Suprapubic skin (tissue), 4 donors: ENCODE measurements at regions not wholly inside any gene's neighbourhood (a gene's known extent, or its start where the extent isn't known, plus 50 kb on each side); places are given as distances from the start of the nearest gene placed in this dataset.

Source experiments
- DNase-seq, 2 donors: peaks; one replicate each; pipeline ENCODE4 v3.0.0-alpha.2; 2019; ENCODE audit warnings: low spot score in 2 of 2
- H3K27ac ChIP-seq: fragments of 200-600 bp; sonication (generic); one replicate; pipeline ENCODE4 v1.5.1; 2019
- H3K27me3 ChIP-seq: fragments of 200-600 bp; sonication (generic); one replicate; pipeline ENCODE4 v1.5.1; 2019
- H3K36me3 ChIP-seq: fragments of 200-600 bp; sonication (generic); one replicate; pipeline ENCODE4 v1.5.1; 2019
- H3K4me1 ChIP-seq: fragments of 200-600 bp; sonication (generic); one replicate; pipeline ENCODE4 v1.5.1; 2019
- H3K4me3 ChIP-seq: fragments of 200-600 bp; sonication (generic); one replicate; pipeline ENCODE4 v1.5.1; 2019; ENCODE audit warnings: mild to moderate bottlenecking
- H3K9me3 ChIP-seq: fragments of 200-600 bp; sonication (generic); one replicate; pipeline ENCODE4 v1.5.1; 2019
- CTCF ChIP-seq, 2 donors: fragments of 200-600 bp in 1 of 2; fragments of 450-650 bp in 1 of 2; sonication (generic) in 1 of 2; IDR thresholded peaks; one replicate each; pipeline ENCODE4 v1.5.1; 2016 to 2019; ENCODE audit warnings: antibody characterized with exemption in 2 of 2, mild to moderate bottlenecking in 1 of 2, moderate library complexity in 1 of 2
- EP300 ChIP-seq: sonication (generic); formaldehyde crosslinking; IDR thresholded peaks from one replicate; pipeline ENCODE4 v1.6.1; 2017; ENCODE audit warnings: antibody characterized with exemption
- POLR2A ChIP-seq, 2 donors: fragments of 450-650 bp; IDR thresholded peaks; one replicate each; pipeline ENCODE4 v1.6.1; 2017; ENCODE audit warnings: antibody characterized with exemption in 2 of 2, mild to moderate bottlenecking in 2 of 2, moderate library complexity in 2 of 2
- POLR2AphosphoS5 ChIP-seq, 3 donors: sonication (generic); formaldehyde crosslinking; IDR thresholded peaks; one replicate each; pipeline ENCODE4 v1.6.1; 2017; ENCODE audit warnings: antibody characterized with exemption in 3 of 3
- WGBS: methylation state at CpG from one replicate; pipeline ENCODE4 v1.1.5; 2018; 5-methylcytosine and 5-hydroxymethylcytosine counted together

GRCh38 chr11:19328586-19329311 lies 88.0 kb upstream of the E2F8 start:
- WGBS: 70% methylated on average over 8 of the region's 8 CpGs
- DNase-seq: no peak
- Histone ChIP-seq H3K27me3 (no peaks in the 10 kb centered on the region), H3K9me3 (no peaks in the 10 kb centered on the region), H3K4me3 (no peak overlapping the region), H3K4me1 (no peaks in the 10 kb centered on the region), H3K36me3 (no peaks in the 10 kb centered on the region), H3K27ac (no peak overlapping the region)
- TF ChIP-seq POLR2A (IDR thresholded peaks at IDR 0.05): no peak
- no peak for TF ChIP-seq CTCF (IDR thresholded peaks at IDR 0.05)
- no peak for TF ChIP-seq EP300
- no peak for TF ChIP-seq POLR2AphosphoS5 (IDR thresholded peaks at IDR 0.05)

DNA sequence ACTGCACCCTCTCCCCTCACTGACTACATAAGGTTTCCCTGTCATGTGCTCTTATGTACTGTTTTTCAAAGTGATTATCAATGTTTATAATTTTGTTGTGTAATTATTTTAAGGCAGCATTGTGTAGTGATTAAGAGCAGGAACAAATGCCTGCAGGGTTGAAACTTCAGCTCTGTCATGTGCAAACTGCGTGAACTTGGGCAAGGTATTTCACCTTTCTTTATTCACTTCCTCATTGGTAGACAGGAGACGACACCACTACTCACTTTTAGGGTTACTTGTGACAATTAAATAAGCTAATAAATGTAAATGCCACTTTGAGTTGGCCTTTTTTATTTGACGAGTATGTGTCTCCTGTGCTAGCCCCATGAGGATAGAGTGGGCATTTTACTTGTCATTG lies 86.5 kb upstream of the E2F8 start:
- 76% methylated on average over 3 of the region's 3 CpGs for WGBS
- H3K9me3 ChIP-seq: no peaks in the 10 kb centered on the region
- no peak overlapping the region for H3K4me3 ChIP-seq
- no peak overlapping the region for H3K27ac ChIP-seq
- no peaks in the 10 kb centered on the region for H3K4me1 ChIP-seq
- no peak for TF ChIP-seq EP300
- TF ChIP-seq POLR2AphosphoS5 (IDR thresholded peaks at IDR 0.05): no peak
- TF ChIP-seq CTCF (IDR thresholded peaks at IDR 0.05): no peak
- no peak for TF ChIP-seq POLR2A (IDR thresholded peaks at IDR 0.05)
- no peaks in the 10 kb centered on the region for H3K27me3 ChIP-seq
- DNase-seq: no peak
- no peaks in the 10 kb centered on the region for H3K36me3 ChIP-seq

DNA sequence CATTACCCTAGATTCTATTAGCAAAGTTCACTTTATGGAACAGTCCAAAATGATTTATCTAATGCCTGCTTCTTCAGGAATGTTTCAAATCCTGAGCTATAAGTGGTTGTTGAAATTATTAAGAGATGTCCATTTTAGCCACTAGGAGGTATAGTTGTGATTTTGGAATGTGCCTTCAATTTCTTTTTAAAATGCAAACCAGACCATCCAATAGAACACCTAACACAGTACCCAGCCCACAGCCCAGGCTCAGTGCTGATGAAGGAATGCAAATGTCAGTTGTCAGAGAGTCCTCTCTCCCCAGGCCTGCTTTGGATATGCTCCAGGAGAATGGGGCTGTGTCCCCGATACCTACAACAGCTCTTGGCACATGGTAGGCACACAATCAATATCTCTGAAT lies 85.8 kb upstream of the E2F8 start:
- Histone ChIP-seq H3K27ac (no peak overlapping the region), H3K4me3 (no peak overlapping the region), H3K4me1 (no peaks in the 10 kb centered on the region), H3K36me3 (no peaks in the 10 kb centered on the region), H3K9me3 (no peaks in the 10 kb centered on the region), H3K27me3 (no peaks in the 10 kb centered on the region)
- 73% methylated on average over 1 of the region's 1 CpG for WGBS
- no peak for DNase-seq
- no peak for TF ChIP-seq POLR2AphosphoS5 (IDR thresholded peaks at IDR 0.05)

- no peaks in the 10 kb centered on the region for H3K9me3 ChIP-seq
- H3K36me3 ChIP-seq: no peaks in the 10 kb centered on the region
- H3K4me1 ChIP-seq: no peaks in the 10 kb centered on the region
- H3K27ac ChIP-seq: no peak overlapping the region
- H3K27me3 ChIP-seq: peaks cover 5% of the 10 kb centered on the region
- no peak for TF ChIP-seq EP300
- TF ChIP-seq POLR2A (IDR thresholded peaks at IDR 0.05): no peak
- TF ChIP-seq CTCF (IDR thresholded peaks at IDR 0.05): no peak
- no peak for TF ChIP-seq POLR2AphosphoS5 (IDR thresholded peaks at IDR 0.05)
- H3K4me3 ChIP-seq: no peak overlapping the region
- DNase-seq: no peak
These were observed 82.8 kb upstream of the E2F8 start for GRCh38 chr11:19323502-19323901.

- peaks cover 5% of the 10 kb centered on the region for H3K27me3 ChIP-seq
- no peak for TF ChIP-seq POLR2AphosphoS5 (IDR thresholded peaks at IDR 0.05)
- no peak for TF ChIP-seq POLR2A (IDR thresholded peaks at IDR 0.05)
- TF ChIP-seq EP300: no peak
- TF ChIP-seq CTCF (IDR thresholded peaks at IDR 0.05): no peak
- H3K36me3 ChIP-seq: no peaks in the 10 kb centered on the region
- no peak for DNase-seq
- H3K9me3 ChIP-seq: no peaks in the 10 kb centered on the region
- WGBS: 69% methylated on average over 2 of the region's 2 CpGs
- no peak overlapping the region for H3K27ac ChIP-seq
- H3K4me1 ChIP-seq: peaks cover 7% of the 10 kb centered on the region
- no peak overlapping the region for H3K4me3 ChIP-seq
These were observed 80.6 kb upstream of the E2F8 start for GRCh38 chr11:19321351-19321750.

DNA sequence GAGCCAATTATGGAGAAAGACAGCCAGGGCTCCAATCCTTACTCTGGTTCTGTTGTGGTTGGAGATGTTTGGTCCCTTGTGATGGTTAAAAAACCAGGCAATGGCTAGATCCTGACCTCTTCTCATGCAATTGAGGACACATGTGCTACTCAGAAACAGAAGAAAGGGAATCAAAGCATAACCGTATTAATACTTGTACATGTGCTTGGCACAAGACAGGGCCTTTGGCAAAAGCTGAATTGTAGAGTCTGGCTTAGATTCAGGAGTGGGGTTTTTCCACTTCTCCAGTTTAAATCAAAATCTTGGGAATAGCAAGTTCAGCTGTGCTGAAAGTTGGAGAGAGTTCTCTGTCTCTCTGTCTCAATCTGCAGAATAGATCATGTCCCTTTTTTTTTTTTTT lies 80.1 kb upstream of the E2F8 start:
- WGBS: 17% methylated on average over 1 of the region's 1 CpG
- no peaks in the 10 kb centered on the region for H3K36me3 ChIP-seq
- DNase-seq: no peak
- peaks cover 11% of the 10 kb centered on the region for H3K4me1 ChIP-seq
- TF ChIP-seq CTCF (IDR thresholded peaks at IDR 0.05) (no peak), EP300 (no peak), POLR2AphosphoS5 (IDR thresholded peaks at IDR 0.05) (no peak), POLR2A (IDR thresholded peaks at IDR 0.05) (no peak)
- H3K27ac ChIP-seq: no peak overlapping the region
- H3K4me3 ChIP-seq: no peak overlapping the region
- peaks cover 5% of the 10 kb centered on the region for H3K27me3 ChIP-seq
- no peaks in the 10 kb centered on the region for H3K9me3 ChIP-seq
